Stomach (tissue), 8 donors: ENCODE measurements at regions not wholly inside any gene's neighbourhood (a gene's known extent, or its start where the extent isn't known, plus 50 kb on each side); places are given as distances from the start of the nearest gene placed in this dataset.

Source experiments
- DNase-seq, 2 donors: peaks; one replicate each; pipeline versions ENCODE4 v3.0.0 to v3.0.0-alpha.2; 2013 to 2019
- H3K27ac ChIP-seq, 5 donors: fragments of 200-600 bp in 4 of 5; sonication (generic) in 4 of 5; one replicate each; pipeline ENCODE4 v1.5.1; 2013 to 2019; ENCODE audit warnings: mild to moderate bottlenecking in 1 of 5, moderate library complexity in 1 of 5
- H3K27me3 ChIP-seq, 3 donors: fragments of 200-600 bp; sonication (generic); one replicate each; pipeline ENCODE4 v1.5.1; 2017 to 2019; ENCODE audit warnings: mixed run types in 1 of 3
- H3K36me3 ChIP-seq, 4 donors: fragments of 200-600 bp; sonication (generic); 1 replicate in 3 of 4; 2 replicates in 1 of 4; pipeline ENCODE4 v1.5.1; 2016 to 2019
- H3K4me1 ChIP-seq, 4 donors: fragments of 200-600 bp; sonication (generic); one replicate each; pipeline ENCODE4 v1.5.1; 2016 to 2019
- H3K4me3 ChIP-seq, 4 donors: fragments of 200-600 bp; sonication (generic) in 3 of 4; one replicate each; pipeline ENCODE4 v1.5.1; 2016 to 2019; ENCODE audit warnings: mild to moderate bottlenecking in 1 of 4
- H3K9me3 ChIP-seq, 4 donors: fragments of 200-600 bp; sonication (generic); one replicate each; pipeline ENCODE4 v1.5.1; 2016 to 2019
- CTCF ChIP-seq, 7 experiments: fragments of 450-650 bp in 4 of 7; fragments of 200-600 bp in 3 of 7; sonication (generic) in 3 of 7; IDR thresholded peaks; one replicate each; pipeline ENCODE4 v1.5.1; 2016 to 2019; ENCODE audit warnings: antibody characterized with exemption in 7 of 7, control low read depth in 2 of 7, mild to moderate bottlenecking in 1 of 7
- EP300 ChIP-seq: sonication (generic); formaldehyde crosslinking; IDR thresholded peaks from one replicate; pipeline ENCODE4 v1.6.1; 2017; ENCODE audit warnings: antibody characterized with exemption
- POLR2A ChIP-seq, 4 donors: fragments of 450-650 bp; IDR thresholded peaks; one replicate each; pipeline ENCODE4 v1.6.1; 2016; ENCODE audit warnings: antibody characterized with exemption in 4 of 4, control low read depth in 2 of 4, mild to moderate bottlenecking in 1 of 4, moderate library complexity in 1 of 4
- POLR2AphosphoS5 ChIP-seq, 3 donors: sonication (generic); formaldehyde crosslinking; IDR thresholded peaks; one replicate each; pipeline ENCODE4 v1.6.1; 2016; ENCODE audit warnings: antibody characterized with exemption in 3 of 3
- WGBS, 5 donors: extraction: QIAGEN DNeasy Blood & Tissue Kit in 3 of 5; methylation state at CpG; one replicate each; pipeline versions ENCODE4 v1.1.5 to v1.1.7; 2013 to 2018; 5-methylcytosine and 5-hydroxymethylcytosine counted together
- intact Hi-C: fragments of 100-400 bp; cut with DNase I; formaldehyde crosslinking; loops from one replicate; pipeline ENCODE4 v1.15.1; 2023; ENCODE audit warnings: low total_unique reads
- donor health status: healthy with polysubstance abuse.
- donor health status: Bipolar disorder and iron deficiency.
- donor health status: healthy.

- WGBS, 5 donors, result 72 to 93% (median 89%) methylated on average over 3 of the region's 3 CpGs
- no peaks in the 10 kb centered on the region for H3K27me3 ChIP-seq
- intact Hi-C loops, result no loop called here
- DNase-seq, result no peak
- H3K4me1 ChIP-seq, result peaks cover 0 to 4% (median 2%) of the 10 kb centered on the region in 4 donors
- no peaks in the 10 kb centered on the region for H3K36me3 ChIP-seq
- H3K9me3 ChIP-seq, result no peaks in the 10 kb centered on the region
- no peak for TF ChIP-seq CTCF (IDR thresholded peaks at IDR 0.05)
- no peak for TF ChIP-seq EP300
- no peak for TF ChIP-seq POLR2A (IDR thresholded peaks at IDR 0.05)
- TF ChIP-seq POLR2AphosphoS5 (IDR thresholded peaks at IDR 0.05), result no peak
- no peak overlapping the region for H3K27ac ChIP-seq
- H3K4me3 ChIP-seq, result no peak overlapping the region
Measured at GRCh38 chr11:27233654-27234042, 129.4 kb downstream of the CCDC34 start.

GRCh38 chr11:27231530-27231929 is 131.5 kb downstream of the CCDC34 start:
- H3K27me3 ChIP-seq, result no peaks in the 10 kb centered on the region
- H3K27ac ChIP-seq, result no peak overlapping the region
- no peaks in the 10 kb centered on the region for H3K9me3 ChIP-seq
- H3K36me3 ChIP-seq, result no peaks in the 10 kb centered on the region
- intact Hi-C loops, result no loop called here
- 35 to 46% (median 42%) methylated on average over 6 of the region's 6 CpGs for WGBS, 5 donors
- H3K4me1 ChIP-seq, result peaks cover 0 to 15% (median 2%) of the 10 kb centered on the region in 4 donors
- no peak for DNase-seq
- TF ChIP-seq CTCF (IDR thresholded peaks at IDR 0.05) (no peak), POLR2AphosphoS5 (IDR thresholded peaks at IDR 0.05) (no peak), EP300 (no peak), POLR2A (IDR thresholded peaks at IDR 0.05) (no peak)
- H3K4me3 ChIP-seq, result no peak overlapping the region

- DNase-seq, result no peak
- no peak overlapping the region for H3K27ac ChIP-seq
- H3K27me3 ChIP-seq, result no peaks in the 10 kb centered on the region
- no peaks in the 10 kb centered on the region for H3K9me3 ChIP-seq
- TF ChIP-seq EP300, result no peak
- TF ChIP-seq CTCF (IDR thresholded peaks at IDR 0.05), result no peak
- TF ChIP-seq POLR2AphosphoS5 (IDR thresholded peaks at IDR 0.05), result no peak
- no peak for TF ChIP-seq POLR2A (IDR thresholded peaks at IDR 0.05)
- peaks cover 0 to 15% (median 2%) of the 10 kb centered on the region in 4 donors for H3K4me1 ChIP-seq
- H3K4me3 ChIP-seq, result no peak overlapping the region
- WGBS, 5 donors, result 82 to 96% (median 93%) methylated on average over 1 of the region's 1 CpG
- H3K36me3 ChIP-seq, result no peaks in the 10 kb centered on the region
- intact Hi-C loops, result no loop called here
Measured at GRCh38 chr11:27230192-27230572, 132.8 kb downstream of the CCDC34 start.

GRCh38 chr11:27229511-27230191 is 133.4 kb downstream of the CCDC34 start:
- WGBS, 5 donors, result 37 to 75% (median 55%) methylated on average over 2 of the region's 2 CpGs
- Histone ChIP-seq H3K4me1 (peaks cover 0 to 15% (median 2%) of the 10 kb centered on the region in 4 donors), H3K27ac (no peak overlapping the region), H3K4me3 (no peak overlapping the region), H3K36me3 (no peaks in the 10 kb centered on the region), H3K27me3 (no peaks in the 10 kb centered on the region), H3K9me3 (no peaks in the 10 kb centered on the region)
- intact Hi-C loops, result no loop called here
- DNase-seq, result peak in 1 of 2 donors; percentile 49
- TF ChIP-seq EP300 (no peak), CTCF (IDR thresholded peaks at IDR 0.05) (no peak), POLR2A (IDR thresholded peaks at IDR 0.05) (no peak), POLR2AphosphoS5 (IDR thresholded peaks at IDR 0.05) (no peak)
